Gastrocnemius medialis (tissue), 4 donors: ENCODE measurements at regions not wholly inside any gene's neighbourhood (a gene's known extent, or its start where the extent isn't known, plus 50 kb on each side); places are given as distances from the start of the nearest gene placed in this dataset.

Experiments used
- POLR2A ChIP-seq, 2 donors: fragments of 450-650 bp; IDR thresholded peaks; one replicate each; pipeline ENCODE4 v1.6.1; 2017; ENCODE audit warnings: antibody characterized with exemption in 2 of 2, mild to moderate bottlenecking in 2 of 2, moderate library complexity in 2 of 2
- TF ChIP-seq, protein P1 (sequence below), 5 experiments: fragments of 450-650 bp in 3 of 5; fragments of 200-600 bp in 2 of 5; sonication (generic) in 2 of 5; IDR thresholded peaks in 4 of 5; conservative IDR thresholded peaks in 1 of 5; 1 replicate in 4 of 5; 2 replicates in 1 of 5; pipeline ENCODE4 v1.5.1; 2016 to 2019; ENCODE audit warnings: antibody characterized with exemption in 5 of 5, mild to moderate bottlenecking in 3 of 5, moderate library complexity in 3 of 5

DNA sequence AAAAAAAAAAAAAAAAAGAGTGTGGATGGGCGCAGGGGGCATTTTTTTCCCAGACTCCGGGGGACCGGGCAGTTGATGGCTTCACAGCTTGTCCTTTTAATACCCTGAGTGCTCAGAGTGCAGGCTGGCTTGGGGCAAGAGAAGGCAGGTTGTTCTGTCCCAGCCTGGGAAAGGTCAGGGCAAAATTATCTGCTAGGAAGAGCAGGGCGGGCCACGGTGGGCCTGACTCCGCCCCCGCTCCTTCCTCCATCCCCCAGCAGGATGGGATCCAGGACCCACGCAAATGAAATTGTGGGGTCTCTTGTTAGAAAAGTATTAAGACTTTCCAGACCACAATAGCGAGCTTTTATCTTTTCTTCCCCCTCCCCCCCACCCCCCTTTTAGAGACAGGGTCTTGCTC is 70.7 kb downstream of the PTPRS start:
- TF ChIP-seq, protein P1, sequence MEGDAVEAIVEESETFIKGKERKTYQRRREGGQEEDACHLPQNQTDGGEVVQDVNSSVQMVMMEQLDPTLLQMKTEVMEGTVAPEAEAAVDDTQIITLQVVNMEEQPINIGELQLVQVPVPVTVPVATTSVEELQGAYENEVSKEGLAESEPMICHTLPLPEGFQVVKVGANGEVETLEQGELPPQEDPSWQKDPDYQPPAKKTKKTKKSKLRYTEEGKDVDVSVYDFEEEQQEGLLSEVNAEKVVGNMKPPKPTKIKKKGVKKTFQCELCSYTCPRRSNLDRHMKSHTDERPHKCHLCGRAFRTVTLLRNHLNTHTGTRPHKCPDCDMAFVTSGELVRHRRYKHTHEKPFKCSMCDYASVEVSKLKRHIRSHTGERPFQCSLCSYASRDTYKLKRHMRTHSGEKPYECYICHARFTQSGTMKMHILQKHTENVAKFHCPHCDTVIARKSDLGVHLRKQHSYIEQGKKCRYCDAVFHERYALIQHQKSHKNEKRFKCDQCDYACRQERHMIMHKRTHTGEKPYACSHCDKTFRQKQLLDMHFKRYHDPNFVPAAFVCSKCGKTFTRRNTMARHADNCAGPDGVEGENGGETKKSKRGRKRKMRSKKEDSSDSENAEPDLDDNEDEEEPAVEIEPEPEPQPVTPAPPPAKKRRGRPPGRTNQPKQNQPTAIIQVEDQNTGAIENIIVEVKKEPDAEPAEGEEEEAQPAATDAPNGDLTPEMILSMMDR (IDR thresholded peaks at IDR 0.05 in 4 of 5, conservative IDR thresholded peaks at IDR 0.05 in 1 of 5) = no peak
- no peak for TF ChIP-seq POLR2A (IDR thresholded peaks at IDR 0.05)
